Common myeloid progenitor, CD34-positive (primary cell): ENCODE measurements at regions not wholly inside any gene's neighbourhood (a gene's known extent, or its start where the extent isn't known, plus 50 kb on each side); places are given as distances from the start of the nearest gene placed in this dataset.

Source experiments
- CTCF ChIA-PET: fragments of 350-600 bp; sonication (Branson Sonifier 250); formaldehyde crosslinking; loops from one replicate; lab custom pipeline; 2021; ENCODE audit warnings: antibody characterized with exemption; lab: Charles Lee
- POLR2A ChIA-PET: fragments of 350-600 bp; sonication (Branson Sonifier 250); formaldehyde crosslinking; loops from one replicate; lab custom pipeline; 2021; ENCODE audit warnings: antibody characterized with exemption; lab: Charles Lee
- DNase-seq, 3 donors: peaks; one replicate each; pipeline versions ENCODE4 v3.0.0 to v3.0.0-alpha.2; 2013
- H3K27ac ChIP-seq, 2 experiments: 1 replicate in 1 of 2; 2 replicates in 1 of 2; pipeline ENCODE4 v1.7.0; 2013; ENCODE audit warnings: inconsistent platforms in 2 of 2, low read length in 2 of 2, mild to moderate bottlenecking in 2 of 2, low read depth in 1 of 2, moderate library complexity in 1 of 2; ENCODE audit not compliant: severe bottlenecking in 2 of 2, insufficient read depth in 1 of 2, poor library complexity in 1 of 2
- H3K27me3 ChIP-seq, 5 experiments: replicated peaks in 2 of 5; 1 replicate in 3 of 5; 2 replicates in 2 of 5; pipeline versions ENCODE4 v1.6.1 to v1.7.0; 2013; ENCODE audit warnings: low read length in 4 of 5, mild to moderate bottlenecking in 2 of 5, moderate library complexity in 2 of 5, inconsistent platforms in 1 of 5; ENCODE audit not compliant: insufficient read depth in 5 of 5, control insufficient read depth in 4 of 5
- H3K36me3 ChIP-seq, 4 experiments: 1 replicate in 2 of 4; 2 replicates in 2 of 4; pipeline versions ENCODE4 v1.6.1 to v1.7.0; 2013; ENCODE audit warnings: low read length in 3 of 4, control low read depth in 1 of 4, mild to moderate bottlenecking in 1 of 4; ENCODE audit not compliant: control insufficient read depth in 4 of 4, insufficient read depth in 4 of 4
- H3K4me1 ChIP-seq, 4 experiments: 1 replicate in 3 of 4; 2 replicates in 1 of 4; pipeline versions ENCODE4 v1.6.1 to v1.7.1; 2013; ENCODE audit warnings: low read length in 3 of 4, mild to moderate bottlenecking in 3 of 4, control low read depth in 1 of 4, inconsistent platforms in 1 of 4, moderate library complexity in 1 of 4; ENCODE audit not compliant: control insufficient read depth in 4 of 4, insufficient read depth in 4 of 4; ENCODE audit errors: control extremely low read depth in 1 of 4
- H3K4me3 ChIP-seq, 7 experiments: 1 replicate in 4 of 7; 2 replicates in 3 of 7; pipeline versions ENCODE4 v1.5.1 to v1.7.0; 2013; ENCODE audit warnings: mild to moderate bottlenecking in 7 of 7, low read length in 6 of 7, moderate library complexity in 6 of 7, inconsistent platforms in 2 of 7, low read depth in 2 of 7, control low read depth in 1 of 7; ENCODE audit not compliant: insufficient read depth in 4 of 7, control insufficient read depth in 1 of 7; ENCODE audit errors: extremely low read depth in 1 of 7
- H3K9me3 ChIP-seq, 5 experiments: 1 replicate in 4 of 5; 2 replicates in 1 of 5; pipeline versions ENCODE4 v1.6.1 to v1.7.1; 2013; ENCODE audit warnings: low read length in 4 of 5, mild to moderate bottlenecking in 2 of 5, inconsistent platforms in 1 of 5, low read depth in 1 of 5, moderate library complexity in 1 of 5; ENCODE audit not compliant: control insufficient read depth in 4 of 5, insufficient read depth in 2 of 5; ENCODE audit errors: control extremely low read depth in 1 of 5
- WGBS: methylation state at CpG from one replicate; pipeline ENCODE4 v1.1.5; 2013; ENCODE audit not compliant: insufficient coverage; 5-methylcytosine and 5-hydroxymethylcytosine counted together

DNA sequence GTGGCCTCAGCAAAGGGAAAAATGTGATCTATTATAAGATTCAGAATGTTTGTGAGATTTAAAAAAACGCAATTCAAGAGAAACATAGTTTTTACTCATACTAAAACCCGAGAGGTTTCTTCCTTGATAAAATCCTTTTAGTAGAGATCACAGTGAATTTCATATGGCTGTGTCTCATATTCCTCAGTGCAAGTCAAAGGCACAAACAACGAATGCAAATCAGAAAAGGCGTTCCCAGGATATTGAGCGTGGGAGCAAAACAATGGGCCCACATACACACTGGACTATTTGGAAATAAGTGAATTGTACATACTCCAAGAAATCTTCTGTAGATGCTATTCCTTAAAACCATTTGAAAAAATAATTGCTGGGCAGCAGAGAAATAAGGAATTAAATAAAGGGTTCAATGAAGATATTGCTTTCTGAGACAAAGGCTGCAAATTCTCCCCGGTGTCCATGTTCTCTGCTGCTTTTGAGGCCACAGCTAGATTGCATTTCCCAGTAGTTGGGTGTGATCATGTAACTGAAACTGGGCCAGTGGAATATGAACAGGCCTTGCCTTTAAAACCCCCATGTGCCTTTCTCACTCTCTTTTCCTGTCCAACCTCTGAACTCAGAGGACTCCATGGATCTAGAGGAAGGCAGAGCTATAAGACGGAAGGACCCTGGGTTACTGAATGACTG, 144.6 kb upstream of the TBL1XR1 start:
- H3K9me3 ChIP-seq = no peaks in the 10 kb centered on the region
- ChIA-PET CTCF (no interaction called here), POLR2A (no interaction called here)
- H3K4me3 ChIP-seq = no peak overlapping the region
- H3K27ac ChIP-seq = no peak overlapping the region
- no peak for DNase-seq
- no peaks in the 10 kb centered on the region for H3K27me3 ChIP-seq
- 97% methylated on average over 4 of the region's 7 CpGs for WGBS
- no peaks in the 10 kb centered on the region for H3K36me3 ChIP-seq
- H3K4me1 ChIP-seq = peaks cover 23 to 75% (median 44%) of the 10 kb centered on the region in 4 experiments

DNA sequence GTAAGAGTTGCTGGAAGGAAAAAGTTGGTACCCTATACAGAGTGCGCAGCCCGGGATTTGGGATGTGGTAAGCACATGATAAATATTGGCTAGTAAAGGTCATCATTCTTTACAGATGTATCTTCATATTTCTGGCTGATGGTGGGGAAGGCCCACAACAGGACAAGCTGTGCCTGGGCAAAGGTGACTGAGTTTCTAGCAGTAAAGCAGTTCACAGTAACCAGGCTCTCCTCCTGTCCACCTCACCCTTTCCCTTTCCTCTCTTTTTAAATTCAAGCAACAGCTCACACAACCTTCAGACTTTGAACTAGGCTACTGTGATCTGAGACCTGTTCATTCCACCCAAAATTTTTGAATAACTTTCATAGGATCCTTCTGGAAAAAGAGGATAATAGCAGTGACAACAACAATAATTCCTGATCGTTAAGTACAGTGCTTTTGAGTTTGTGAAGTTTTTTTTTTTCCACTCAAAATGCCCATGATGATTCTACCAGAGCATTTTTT, 145.9 kb upstream of the TBL1XR1 start:
- peaks cover 23 to 62% (median 34%) of the 10 kb centered on the region in 4 experiments for H3K4me1 ChIP-seq
- CTCF ChIA-PET = no interaction called here
- no peaks in the 10 kb centered on the region for H3K27me3 ChIP-seq
- no peaks in the 10 kb centered on the region for H3K36me3 ChIP-seq
- DNase-seq = no peak
- 80% methylated on average over 2 of the region's 3 CpGs for WGBS
- H3K9me3 ChIP-seq = no peaks in the 10 kb centered on the region
- POLR2A ChIA-PET = no interaction called here
- no peak overlapping the region for H3K4me3 ChIP-seq
- no peak overlapping the region for H3K27ac ChIP-seq

DNA sequence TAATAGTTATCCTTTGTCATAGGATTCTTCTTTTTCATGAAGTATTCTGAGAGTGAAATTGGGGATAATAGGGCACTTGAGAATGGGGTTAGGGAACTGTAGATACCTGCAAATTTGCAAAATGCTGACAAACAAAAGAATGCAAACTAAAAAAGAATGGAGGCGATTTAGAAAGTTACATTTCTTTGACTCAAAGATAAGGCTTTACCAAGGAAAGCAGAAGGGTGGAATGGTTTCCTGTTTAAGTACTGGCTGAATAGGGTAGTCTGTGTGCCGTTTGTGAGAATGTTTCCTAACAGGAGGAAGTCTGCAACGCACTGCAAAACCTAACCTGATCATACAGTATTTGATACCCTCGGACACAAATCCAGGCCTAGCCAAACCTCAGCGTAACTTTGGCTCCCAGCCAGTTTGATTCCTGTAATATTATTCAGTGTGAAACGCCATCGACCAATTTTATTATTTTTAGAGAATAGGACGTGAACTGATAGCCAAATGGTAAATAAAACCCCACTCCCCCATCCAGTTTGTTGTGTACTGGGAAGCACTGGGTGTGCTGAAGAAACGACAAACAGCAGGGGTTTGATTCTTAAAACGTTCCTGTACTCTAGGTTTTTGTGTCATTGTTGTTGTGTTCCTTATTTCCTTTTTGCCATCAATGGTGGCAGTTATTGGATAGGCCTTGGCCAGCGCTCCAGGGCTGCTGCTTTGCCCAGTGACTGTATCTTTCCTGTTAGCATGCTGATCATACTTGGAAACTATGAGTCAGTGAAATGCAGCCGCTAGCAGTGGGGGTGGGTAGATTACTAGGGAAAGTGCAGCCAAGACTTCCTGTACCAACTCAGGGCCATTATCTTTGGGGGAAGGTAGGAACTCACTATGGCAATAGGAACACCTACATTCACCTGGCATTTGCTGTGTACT, 148.0 kb upstream of the TBL1XR1 start:
- POLR2A ChIA-PET = interaction anchor here (0.6 kb wide), 2 partner anchors 14 to 146 kb away, joined by 3 to 4 read pairs; no protein-coding TSS in a partner anchor
- peak overlapping the region; percentile 64 to 80 for H3K27ac ChIP-seq
- DNase-seq = peak; percentile 85 to 94 (median 93)
- H3K27me3 ChIP-seq = no peaks in the 10 kb centered on the region
- CTCF ChIA-PET = interaction anchor here (0.9 kb wide), 1 partner anchor 12 kb away, joined by 3 read pairs; no protein-coding TSS in a partner anchor
- 4% methylated on average over 4 of the region's 12 CpGs for WGBS
- no peaks in the 10 kb centered on the region for H3K9me3 ChIP-seq
- H3K4me3 ChIP-seq = peak overlapping the region in 3 of 7 experiments; percentile 3 to 60 (median 27)
- H3K36me3 ChIP-seq = no peaks in the 10 kb centered on the region
- H3K4me1 ChIP-seq = peaks cover 18 to 55% (median 25%) of the 10 kb centered on the region in 4 experiments

DNA sequence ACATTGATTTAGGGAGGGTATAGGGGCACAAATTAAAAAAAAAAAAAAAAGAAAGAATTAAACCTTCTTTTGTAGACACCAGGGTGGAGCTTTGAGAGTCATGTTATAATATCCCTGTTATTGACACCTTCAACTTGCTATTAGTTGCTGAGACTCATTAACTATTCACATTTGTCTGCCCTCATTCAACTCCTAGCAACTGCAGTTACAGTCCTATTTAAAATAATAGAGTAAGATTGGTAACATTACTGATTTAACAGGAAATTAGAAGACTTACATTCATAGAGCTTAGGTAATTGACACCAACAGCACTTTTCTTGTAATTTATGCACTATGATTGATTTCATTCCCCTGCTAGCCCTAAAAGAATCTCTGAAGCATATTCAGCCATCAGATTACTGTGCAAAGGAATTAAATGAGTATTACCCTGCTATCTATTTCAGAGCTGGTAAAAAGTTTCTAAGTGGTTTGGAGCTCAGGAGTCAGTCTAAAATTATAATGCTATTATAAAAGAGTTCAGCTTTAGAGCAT, 148.8 kb upstream of the TBL1XR1 start:
- Histone ChIP-seq H3K27me3 (no peaks in the 10 kb centered on the region), H3K9me3 (no peaks in the 10 kb centered on the region), H3K36me3 (no peaks in the 10 kb centered on the region), H3K4me1 (peaks cover 17 to 51% (median 27%) of the 10 kb centered on the region in 4 experiments), H3K27ac (peak overlapping the region in 1 of 2 experiments; percentile 80), H3K4me3 (peak overlapping the region in 2 of 7 experiments; percentile 3 to 27)
- ChIA-PET POLR2A (interaction anchor here (0.6 kb wide), 2 partner anchors 15 to 147 kb away, joined by 3 to 4 read pairs; no protein-coding TSS in a partner anchor), CTCF (interaction anchor here (0.9 kb wide), 1 partner anchor 13 kb away, joined by 3 read pairs; no protein-coding TSS in a partner anchor)
- DNase-seq = no peak

DNA sequence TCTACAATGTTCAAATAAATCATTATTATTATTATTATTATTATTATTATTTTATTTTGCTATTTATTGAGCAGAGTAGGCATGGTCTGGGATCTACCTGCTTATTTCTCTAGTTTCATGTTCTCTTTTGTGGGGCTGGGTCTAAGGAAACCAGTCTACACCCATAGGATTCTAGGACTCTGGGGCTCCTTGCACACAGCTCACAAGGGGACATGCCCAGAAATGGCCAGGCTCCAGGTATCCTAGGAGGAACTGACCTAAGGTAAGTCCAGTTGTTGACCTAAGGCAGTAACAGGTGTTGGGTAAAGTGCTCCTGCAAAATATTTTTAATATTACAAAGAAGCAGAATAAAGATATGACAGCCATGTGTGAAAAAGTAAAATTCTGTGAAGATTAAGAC, 149.6 kb upstream of the TBL1XR1 start:
- H3K27ac ChIP-seq = no peak overlapping the region
- ChIA-PET CTCF (interaction anchor here (0.9 to 1.0 kb wide), 2 partner anchors 13 to 14 kb away, joined by 3 read pairs; no protein-coding TSS in a partner anchor), POLR2A (no interaction called here)

DNA sequence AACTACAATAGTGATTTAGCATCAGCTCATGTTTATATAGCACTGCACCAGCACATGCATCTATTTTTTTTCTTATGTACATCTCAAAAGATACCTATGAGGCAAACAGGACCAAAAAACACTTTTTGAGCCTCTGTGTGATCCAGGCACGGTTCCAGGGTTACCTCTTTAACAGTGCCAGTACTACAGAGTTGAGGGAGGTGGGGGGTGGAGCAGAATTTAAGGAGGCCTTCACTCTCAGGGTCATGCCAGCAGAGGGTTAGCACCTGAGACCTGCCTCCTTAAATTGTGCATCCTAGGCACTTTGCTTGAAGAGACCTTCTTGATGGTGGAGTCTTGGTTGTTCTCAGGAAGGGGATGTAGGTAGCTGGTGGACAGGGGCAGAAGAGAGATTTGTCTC, 150.3 kb upstream of the TBL1XR1 start:
- H3K36me3 ChIP-seq = no peaks in the 10 kb centered on the region
- ChIA-PET POLR2A (no interaction called here), CTCF (no interaction called here)
- H3K27ac ChIP-seq = no peak overlapping the region
- DNase-seq = no peak
- no peak overlapping the region for H3K4me3 ChIP-seq
- H3K27me3 ChIP-seq = no peaks in the 10 kb centered on the region
- WGBS = no CpG with 5 or more reads among the region's 1 CpG
- no peaks in the 10 kb centered on the region for H3K9me3 ChIP-seq
- peaks cover 22 to 62% (median 30%) of the 10 kb centered on the region in 4 experiments for H3K4me1 ChIP-seq

More for the DNA sequence above, 149.6 kb upstream of the TBL1XR1 start:
- H3K27me3 ChIP-seq = no peaks in the 10 kb centered on the region
- H3K4me3 ChIP-seq = no peak overlapping the region
- H3K4me1 ChIP-seq = peaks cover 22 to 55% (median 30%) of the 10 kb centered on the region in 4 experiments
- DNase-seq = no peak
- no peaks in the 10 kb centered on the region for H3K36me3 ChIP-seq
- H3K9me3 ChIP-seq = no peaks in the 10 kb centered on the region
